GM12892 (cell line): ENCODE measurements at regions not wholly inside any gene's neighbourhood (a gene's known extent, or its start where the extent isn't known, plus 50 kb on each side); places are given as distances from the start of the nearest gene placed in this dataset.

Experiments used
- POLR2A ChIP-seq: IDR thresholded peaks from 2 replicates; pipeline ENCODE4 v1.6.1; 2011; ENCODE audit warnings: low read depth, low read length, control low read depth
- POLR2AphosphoS5 ChIP-seq: IDR thresholded peaks from 2 replicates; pipeline ENCODE4 v1.6.1; 2011; ENCODE audit warnings: low read depth, low read length, control low read depth
- TAF1 ChIP-seq: IDR thresholded peaks from 2 replicates; pipeline ENCODE4 v1.6.1; 2011; ENCODE audit warnings: low read depth, mild to moderate bottlenecking, control low read depth, low read length, borderline replicate concordance

DNA sequence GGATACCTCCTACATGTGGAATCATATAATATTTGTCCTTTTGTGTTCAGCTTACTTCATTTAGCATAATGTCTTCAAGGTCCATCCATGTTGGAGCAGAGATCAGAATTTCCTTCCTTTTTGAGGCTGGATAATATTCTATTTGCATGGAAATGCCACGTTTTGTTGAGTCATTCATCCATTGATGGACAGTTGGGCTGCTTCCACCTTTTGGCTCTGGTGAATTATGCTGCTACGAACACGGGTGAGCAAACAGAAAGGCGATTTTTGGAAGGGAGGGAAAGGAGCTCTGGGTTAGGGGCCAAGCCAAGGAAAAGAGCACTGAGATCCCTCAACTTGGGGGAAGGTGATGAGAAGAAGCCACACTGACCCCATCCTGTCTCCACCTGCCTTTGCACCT, 260.5 kb downstream of the TNS1 start:
- no peak for TF ChIP-seq POLR2A
- no peak for TF ChIP-seq POLR2AphosphoS5
- TF ChIP-seq TAF1, result no peak
